Fibroblast of mammary gland (primary cell): ENCODE measurements at regions not wholly inside any gene's neighbourhood (a gene's known extent, or its start where the extent isn't known, plus 50 kb on each side); places are given as distances from the start of the nearest gene placed in this dataset.

ENCODE experiments used
- DNase-seq: peaks from one replicate; pipeline ENCODE4 v3.0.0-alpha.2; 2010; ENCODE audit warnings: low read depth
- H3K4me3 ChIP-seq: 2 replicates; pipeline ENCODE4 v1.5.1; 2011; ENCODE audit warnings: low read depth, mild to moderate bottlenecking, low read length, moderate library complexity; ENCODE audit not compliant: control insufficient read depth
- TF ChIP-seq, protein P1 (sequence below): conservative IDR thresholded peaks from 2 replicates; pipeline ENCODE4 v1.5.1; 2011; ENCODE audit warnings: low read depth, low read length, inconsistent platforms; ENCODE audit not compliant: control insufficient read depth, insufficient read depth

DNA sequence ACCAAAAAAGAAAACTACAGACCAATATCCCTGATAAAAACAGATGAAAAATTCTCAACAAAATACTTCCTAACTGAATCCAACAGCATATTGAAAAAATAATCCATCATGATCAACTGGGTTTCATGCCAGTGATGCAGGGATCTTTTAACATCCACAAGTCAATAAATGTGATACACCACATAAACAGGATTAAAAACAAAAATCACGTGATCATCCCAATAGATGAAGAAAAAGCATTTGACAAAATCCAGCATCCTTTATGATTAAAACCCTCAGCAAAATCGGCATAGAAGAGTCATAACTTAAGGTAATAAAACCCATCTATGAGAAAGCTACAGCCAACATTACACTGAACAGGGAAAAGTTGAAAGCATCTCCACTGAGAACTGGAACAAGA lies 107.5 kb downstream of the DCLK3 start:
- H3K4me3 ChIP-seq = no peak overlapping the region
- no peak for DNase-seq
- TF ChIP-seq, protein P1, sequence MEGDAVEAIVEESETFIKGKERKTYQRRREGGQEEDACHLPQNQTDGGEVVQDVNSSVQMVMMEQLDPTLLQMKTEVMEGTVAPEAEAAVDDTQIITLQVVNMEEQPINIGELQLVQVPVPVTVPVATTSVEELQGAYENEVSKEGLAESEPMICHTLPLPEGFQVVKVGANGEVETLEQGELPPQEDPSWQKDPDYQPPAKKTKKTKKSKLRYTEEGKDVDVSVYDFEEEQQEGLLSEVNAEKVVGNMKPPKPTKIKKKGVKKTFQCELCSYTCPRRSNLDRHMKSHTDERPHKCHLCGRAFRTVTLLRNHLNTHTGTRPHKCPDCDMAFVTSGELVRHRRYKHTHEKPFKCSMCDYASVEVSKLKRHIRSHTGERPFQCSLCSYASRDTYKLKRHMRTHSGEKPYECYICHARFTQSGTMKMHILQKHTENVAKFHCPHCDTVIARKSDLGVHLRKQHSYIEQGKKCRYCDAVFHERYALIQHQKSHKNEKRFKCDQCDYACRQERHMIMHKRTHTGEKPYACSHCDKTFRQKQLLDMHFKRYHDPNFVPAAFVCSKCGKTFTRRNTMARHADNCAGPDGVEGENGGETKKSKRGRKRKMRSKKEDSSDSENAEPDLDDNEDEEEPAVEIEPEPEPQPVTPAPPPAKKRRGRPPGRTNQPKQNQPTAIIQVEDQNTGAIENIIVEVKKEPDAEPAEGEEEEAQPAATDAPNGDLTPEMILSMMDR = no peak

DNA sequence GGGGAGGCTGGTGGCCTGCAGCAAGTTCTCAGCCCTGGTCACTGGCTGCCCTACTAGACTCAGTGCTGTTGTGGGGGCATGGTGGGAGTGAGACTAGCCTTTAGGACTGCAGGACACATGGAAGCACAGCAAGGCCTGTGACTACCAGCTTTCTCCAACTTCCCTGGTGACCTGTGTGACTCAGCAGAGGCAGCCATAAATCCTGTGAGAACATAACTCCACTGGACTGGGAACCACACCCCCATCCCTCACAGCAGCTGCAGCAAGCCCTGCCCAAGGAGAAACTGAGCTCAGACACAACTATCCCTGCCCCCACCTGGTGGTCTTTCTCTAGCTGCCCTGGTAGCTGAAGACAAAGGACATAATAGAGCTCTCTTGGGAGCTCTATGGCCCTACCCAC lies 111.3 kb downstream of the DCLK3 start:
- TF ChIP-seq, protein P1 = no peak
- DNase-seq = peak; percentile 77
- no peak overlapping the region for H3K4me3 ChIP-seq

DNA sequence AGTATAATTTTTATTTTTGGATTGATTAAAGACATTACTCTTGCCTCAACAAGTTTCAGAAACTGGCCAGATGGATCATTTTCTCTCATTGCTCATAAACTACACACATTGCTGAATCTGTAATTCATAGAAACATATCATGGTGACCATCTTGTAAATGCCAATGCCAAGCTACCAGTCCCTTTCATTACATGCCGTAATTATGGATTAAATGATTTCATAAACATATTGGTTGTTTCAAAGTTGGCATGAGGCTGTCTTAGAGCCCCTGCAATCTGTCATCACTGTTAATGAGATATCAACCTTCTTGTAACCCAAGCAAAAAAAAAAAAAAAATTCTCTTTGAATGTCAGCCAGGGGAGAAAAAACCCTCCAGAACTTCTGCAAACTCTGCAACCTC lies 112.2 kb downstream of the DCLK3 start:
- H3K4me3 ChIP-seq = no peak overlapping the region
- TF ChIP-seq, protein P1 = no peak
- DNase-seq = no peak

DNA sequence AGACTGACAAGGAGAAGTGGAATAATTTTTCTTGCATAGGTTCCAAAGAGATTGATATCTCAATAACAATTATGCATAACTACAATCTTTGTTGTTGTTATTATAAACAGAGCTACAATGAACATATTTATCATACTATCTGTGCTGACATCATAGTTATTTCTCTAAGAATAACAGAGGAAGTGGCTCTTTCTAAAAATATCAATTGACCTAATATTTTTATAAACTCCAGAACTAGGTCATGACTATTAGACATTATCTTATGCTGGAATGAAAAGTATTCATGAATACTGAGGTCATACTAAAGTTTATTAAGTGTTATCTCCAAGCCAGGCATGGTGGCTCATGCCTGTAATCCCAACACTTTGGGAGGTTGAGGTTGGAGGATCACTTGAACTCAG lies 114.1 kb downstream of the DCLK3 start:
- TF ChIP-seq, protein P1 = no peak
- no peak for DNase-seq
- no peak overlapping the region for H3K4me3 ChIP-seq

DNA sequence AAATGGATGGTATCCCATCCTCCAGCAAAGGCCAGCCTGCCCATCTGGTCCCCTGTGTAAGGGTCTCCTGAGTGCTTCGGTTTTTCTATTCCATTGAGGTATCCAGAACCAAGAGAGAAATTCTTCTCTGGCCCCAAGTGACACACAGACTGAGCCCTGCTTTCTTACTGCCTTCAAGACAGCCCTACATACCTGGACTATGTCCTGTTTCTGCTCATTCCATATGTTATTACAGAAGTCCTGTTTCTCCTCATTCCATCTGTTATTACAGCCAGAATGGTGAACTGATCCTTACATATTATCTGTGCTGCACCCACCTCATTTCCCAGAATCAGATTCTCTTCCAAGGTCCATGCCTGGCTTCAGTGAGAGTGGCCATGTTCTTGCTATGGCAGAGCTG lies 115.2 kb downstream of the DCLK3 start:
- H3K4me3 ChIP-seq = no peak overlapping the region
- DNase-seq = no peak
- TF ChIP-seq, protein P1 = no peak

DNA sequence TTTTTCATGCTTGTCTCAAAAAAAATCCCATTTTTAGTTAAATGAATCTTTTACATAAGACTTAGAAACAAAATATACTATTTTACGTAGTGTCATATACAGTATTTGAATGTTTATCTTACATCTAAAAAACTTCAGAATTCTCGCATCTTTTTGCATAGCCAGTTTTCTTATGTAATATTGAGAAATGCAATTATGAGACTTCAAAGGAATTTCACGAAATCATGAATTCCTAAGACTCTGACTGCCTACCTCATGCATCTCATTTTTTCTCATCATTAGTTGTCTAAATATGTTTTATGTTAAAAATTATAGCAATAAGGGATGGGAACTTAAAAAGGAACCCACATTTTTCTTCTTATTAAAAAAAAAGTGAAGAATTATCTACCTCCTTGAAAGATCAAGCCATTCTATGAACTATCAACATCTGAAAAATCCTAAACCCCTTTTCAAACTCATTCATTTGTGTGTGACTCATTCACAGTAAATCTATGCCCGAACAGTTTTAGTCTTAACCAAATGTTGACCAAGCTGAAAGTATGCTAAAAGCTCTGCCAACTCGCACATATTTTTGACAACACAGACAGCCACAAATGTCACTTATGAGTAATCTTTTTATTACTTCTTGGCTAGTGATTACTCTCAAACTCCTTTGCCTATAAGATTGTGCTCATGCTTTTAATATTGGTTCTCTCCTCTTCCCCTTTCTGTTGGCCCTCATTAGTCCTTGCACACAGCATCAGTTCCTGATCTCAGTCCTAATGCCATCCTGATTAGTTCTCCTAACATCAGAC lies 115.9 kb downstream of the DCLK3 start:
- peak; percentile 90 for DNase-seq
- TF ChIP-seq, protein P1 = no peak
- H3K4me3 ChIP-seq = no peak overlapping the region
